Stimulated activated CD8-positive, alpha-beta memory T cell treated with anti-CD3 and anti-CD28 coated beads, Interleukin-4, amount 100 ng/mL, for 1 hour (primary cell): ENCODE measurements at regions not wholly inside any gene's neighbourhood (a gene's known extent, or its start where the extent isn't known, plus 50 kb on each side); places are given as distances from the start of the nearest gene placed in this dataset.

Experiments used
- DNase-seq, 2 donors: peaks; one replicate each; pipeline ENCODE4 v3.0.0-alpha.2; 2020; ENCODE audit warnings: low read depth in 2 of 2, low spot score in 1 of 2

DNA sequence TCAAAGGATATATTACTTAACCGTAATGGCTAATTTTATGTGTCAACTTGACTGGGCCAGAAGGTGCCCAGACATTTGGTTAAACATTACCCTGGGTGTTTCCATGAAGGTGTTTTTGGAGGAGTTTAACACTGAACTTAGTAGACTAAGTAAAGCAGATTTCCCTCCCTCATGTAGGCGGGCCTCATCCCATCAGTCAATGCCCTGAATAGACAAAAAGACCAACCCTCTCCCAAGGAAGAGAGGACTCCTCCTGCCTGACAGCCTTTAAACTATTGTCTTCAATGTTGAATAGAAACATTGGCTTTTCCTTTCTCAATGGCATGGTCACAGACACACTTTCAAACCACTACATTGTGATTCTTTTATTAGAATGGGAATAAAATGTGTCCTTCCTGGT is 121.9 kb downstream of the SETD4 start:
- DNase-seq = no peak

- no peak for DNase-seq
These were observed 126.9 kb downstream of the SETD4 start for GRCh38 chr21:35933466-35933865.

GRCh38 chr21:35932232-35932911 is 128.0 kb downstream of the SETD4 start:
- no peak for DNase-seq

GRCh38 chr21:35929901-35930300 is 130.4 kb downstream of the SETD4 start:
- DNase-seq = no peak

DNA sequence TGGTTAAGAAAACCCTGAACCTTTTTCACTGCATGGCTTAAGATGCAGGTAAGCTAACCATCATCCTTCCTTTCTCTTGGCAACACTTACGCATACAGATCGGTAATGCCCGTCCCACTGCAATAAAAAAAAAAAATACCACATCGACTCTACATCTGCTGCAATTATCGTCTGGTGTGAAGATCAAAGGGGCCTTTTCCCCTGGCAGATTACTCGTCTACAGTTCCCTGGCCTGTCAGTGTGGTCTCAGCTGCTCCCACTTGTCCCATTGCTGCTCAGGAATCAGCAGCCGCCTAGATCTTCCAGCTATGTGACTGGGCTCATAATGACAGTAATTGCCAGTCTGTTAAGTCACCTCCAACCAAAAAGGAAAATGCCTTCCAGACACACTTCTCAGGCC is 133.1 kb downstream of the SETD4 start:
- DNase-seq = no peak

- no peak for DNase-seq
These were observed 134.2 kb downstream of the SETD4 start for GRCh38 chr21:35926003-35926740.

DNA sequence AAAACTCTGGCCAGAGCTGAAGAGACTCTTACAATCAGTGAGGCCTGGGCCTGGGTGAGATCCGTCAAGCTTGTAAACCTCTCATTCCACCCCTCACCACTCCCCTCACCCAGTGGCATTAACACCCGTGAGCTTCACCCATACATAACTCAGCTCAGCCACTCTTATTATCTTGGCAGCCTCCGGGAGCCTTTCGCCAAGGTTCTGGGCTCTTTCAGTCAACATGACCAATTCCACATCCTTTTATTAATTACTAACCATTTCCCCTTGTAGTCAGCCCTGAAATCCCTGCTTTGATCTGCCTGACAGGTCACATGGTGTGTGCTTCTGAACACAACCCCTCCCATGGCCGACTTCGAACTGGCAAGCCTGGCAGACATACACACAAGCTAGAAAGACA is 134.8 kb downstream of the SETD4 start:
- no peak for DNase-seq

DNA sequence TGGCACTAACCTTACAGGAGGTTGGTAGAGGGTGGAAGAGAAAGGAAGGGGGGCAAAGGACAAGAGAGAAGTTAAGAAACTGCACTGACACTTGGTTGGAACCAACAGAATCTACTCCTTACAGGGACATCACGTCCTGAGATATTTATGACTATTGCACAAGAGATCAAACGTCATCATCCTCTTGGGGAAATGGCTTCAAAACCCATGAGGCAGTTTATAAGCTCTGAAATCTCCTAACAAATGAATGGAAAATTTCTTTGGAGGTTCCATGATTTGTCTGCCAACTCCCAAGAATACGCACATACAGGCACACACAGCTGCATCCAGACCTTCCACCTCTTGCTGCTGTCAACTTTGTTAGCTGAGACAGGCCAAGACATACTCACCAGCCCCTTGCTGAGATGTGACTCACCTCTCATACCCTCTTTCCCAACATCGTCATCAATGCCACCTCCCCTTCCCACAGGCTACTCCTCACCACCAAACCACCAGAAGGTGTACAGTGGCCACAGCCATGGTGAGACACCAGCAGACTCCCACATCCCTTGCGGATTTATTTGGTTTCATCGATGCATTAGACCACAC is 135.5 kb downstream of the SETD4 start:
- no peak for DNase-seq

DNA sequence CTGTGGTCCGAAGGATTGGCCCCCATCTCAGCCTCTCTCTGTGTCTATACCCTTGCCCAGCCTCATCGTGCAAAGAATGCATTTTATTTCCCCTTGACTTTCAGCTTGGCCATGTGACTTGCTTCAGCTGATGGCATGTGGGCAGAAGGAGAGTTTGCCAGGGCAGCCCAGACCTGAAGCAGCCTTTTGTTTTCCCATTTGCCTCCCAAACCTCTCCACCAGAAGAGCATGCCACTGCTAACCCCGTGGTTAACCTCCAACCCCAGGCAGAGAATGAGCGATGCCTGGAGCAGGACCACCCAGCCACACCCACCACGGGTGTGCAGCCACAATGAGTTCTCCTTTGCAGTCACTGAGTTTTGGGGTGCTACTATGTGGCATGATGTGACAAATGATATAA is 136.4 kb downstream of the SETD4 start:
- DNase-seq = no peak

GRCh38 chr21:35922618-35923017 is 137.7 kb downstream of the SETD4 start:
- DNase-seq = no peak

DNA sequence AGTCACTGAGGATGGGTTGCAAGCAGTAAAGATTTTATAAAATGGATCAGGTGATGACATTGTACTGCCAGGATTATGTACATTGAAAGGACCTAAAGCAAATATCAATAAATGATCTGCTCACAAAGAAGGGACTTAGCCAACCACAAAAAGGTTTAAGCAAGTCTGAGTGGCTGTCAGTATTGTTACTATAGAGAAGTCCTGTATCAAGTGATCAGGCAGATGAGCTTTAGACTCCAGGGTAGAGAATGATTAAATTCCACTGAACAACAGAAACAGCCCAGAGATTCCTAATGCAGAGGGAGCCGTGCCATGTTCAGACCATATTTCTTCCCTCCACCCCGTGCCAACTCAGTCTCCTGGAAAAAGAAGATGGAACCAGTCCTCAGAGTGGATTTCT is 138.9 kb downstream of the SETD4 start:
- no peak for DNase-seq

DNA sequence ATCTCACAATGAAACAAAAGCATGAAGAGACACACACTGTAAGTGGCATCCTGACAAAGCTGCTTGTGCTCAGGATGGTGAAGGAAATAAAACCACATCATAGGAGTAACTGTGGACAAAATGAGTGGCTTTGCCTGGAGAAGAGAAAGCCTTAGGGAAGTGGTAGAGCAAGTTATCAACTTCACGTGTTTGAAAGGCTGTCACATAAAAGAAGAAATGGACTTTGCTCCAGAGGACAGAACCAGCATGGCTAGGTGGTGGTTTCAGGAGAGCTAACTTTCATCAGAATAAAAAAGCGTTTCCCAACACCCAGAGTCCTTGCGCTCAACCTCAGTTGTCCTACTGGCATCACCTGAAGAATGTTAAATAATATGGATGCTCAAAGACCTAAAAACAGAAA is 139.9 kb downstream of the SETD4 start:
- DNase-seq = no peak

- no peak for DNase-seq
These were observed 145.3 kb downstream of the SETD4 start for GRCh38 chr21:35915030-35915429.

DNA sequence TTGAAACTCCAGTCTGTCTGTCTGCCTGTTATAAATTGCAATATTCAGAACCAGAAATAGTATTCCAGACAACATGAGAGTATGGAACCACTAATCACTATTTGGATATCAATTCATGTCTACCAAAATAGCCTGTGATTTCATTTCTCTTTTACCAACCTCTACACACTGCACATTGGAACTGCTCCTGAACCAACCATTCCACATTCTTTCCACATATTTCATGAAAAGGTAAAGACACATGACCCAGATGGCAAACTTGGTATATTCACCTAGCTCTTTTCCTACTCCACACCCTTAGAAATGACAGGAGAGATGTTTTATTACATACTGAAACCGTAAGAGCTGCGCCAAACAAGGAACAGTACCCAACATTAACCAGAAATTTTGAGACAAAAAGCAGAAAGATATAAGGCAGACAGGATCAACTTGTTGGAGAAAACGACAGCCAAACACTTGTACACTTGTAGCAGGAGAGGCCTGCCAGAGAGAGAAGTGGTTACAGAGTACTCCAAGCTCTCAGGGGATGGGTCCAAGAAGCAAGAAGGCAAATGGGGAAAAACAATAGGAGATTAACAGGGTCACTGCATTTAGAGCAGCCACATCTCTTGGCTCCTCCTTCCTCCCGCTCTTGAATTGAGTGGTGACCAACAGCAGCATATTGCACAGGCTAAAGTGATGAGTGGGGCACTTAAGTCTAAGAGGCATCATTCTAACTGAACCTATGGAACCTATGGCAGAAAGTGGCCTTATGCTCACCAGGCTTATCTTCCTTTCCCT is 148.7 kb downstream of the SETD4 start:
- no peak for DNase-seq

GRCh38 chr21:35909456-35910223 is 150.7 kb downstream of the SETD4 start:
- no peak for DNase-seq

- no peak for DNase-seq
These were observed 151.8 kb downstream of the SETD4 start for GRCh38 chr21:35908311-35909078.

DNA sequence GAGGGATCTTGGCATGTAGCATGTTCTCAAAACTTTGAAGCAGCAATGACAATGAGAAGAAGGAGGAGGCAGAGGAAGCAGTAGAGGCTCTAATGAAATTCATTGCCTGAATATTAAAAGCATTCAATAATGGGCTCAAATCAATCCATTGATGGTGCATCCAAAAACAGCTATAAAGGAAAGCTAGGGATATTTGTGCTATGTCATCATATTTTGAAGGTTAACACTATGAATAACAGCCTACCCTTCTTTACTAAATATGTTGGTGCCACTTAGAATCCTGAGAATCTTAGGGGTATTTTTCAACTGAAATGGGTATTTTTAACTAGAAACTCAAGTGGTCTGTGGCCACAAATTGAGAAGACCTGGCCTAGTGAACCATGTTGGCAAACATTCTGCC is 153.7 kb downstream of the SETD4 start:
- DNase-seq = no peak

DNA sequence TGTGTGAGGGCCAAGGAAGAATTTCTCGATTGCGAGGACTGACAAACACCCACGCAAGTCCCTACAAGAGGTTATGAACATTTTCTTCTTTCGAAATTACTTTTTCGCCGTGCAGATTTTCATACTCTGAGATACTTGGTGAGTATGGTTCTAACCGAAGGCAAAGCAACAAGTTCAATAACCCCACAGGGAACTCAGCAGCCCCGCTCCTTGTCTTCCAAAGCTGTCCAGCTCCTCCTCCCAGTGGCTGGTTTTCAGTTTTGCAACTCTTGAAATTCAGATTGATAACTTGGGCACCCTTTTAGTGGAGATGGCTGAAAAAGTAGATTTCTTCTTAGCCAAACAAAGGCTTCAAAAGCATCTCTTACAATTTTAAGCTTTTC is 154.4 kb downstream of the SETD4 start:
- no peak for DNase-seq

DNA sequence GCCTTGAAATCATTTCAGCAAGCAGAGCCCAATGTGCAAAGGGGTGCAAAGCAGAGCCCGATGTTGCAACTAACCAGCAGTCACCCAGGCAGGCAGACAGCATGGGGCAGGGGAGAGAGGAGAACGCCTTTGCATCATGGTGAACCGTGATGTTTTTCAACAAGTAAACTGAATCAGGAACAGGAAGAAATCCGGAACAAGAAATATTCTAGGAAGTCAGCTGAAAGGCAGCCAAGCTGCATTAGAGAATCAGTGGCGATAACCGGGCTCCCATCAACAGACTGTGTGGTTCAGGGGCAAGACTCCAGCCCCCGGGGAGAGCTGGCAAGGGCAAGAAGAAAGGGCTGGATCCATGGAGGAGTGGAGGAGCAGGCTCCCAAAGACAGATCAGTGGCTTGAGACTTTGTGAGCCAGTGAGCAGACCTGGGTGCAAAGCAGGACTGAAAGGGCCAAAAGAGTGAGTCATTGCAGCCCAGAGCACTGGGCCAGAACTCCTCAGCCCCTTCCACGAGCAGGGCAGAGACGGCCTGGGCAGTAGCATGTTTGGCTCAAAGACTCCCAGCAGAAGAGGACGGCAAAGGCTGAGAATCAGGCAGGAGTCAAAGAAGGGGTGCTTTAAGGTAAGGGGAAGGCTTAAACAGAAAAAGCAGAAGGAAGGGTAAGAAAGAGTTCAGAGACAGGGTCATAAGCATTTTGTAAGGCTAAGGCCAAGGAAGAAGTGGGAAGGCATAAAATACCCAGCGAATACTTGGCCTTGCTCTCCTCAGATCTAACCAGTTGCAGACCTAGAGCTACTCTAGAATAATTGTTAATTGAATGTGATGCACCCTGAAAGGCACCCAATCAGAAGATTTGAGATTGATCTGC is 155.0 kb downstream of the SETD4 start:
- no peak for DNase-seq
